GM19452 (cell line): ENCODE measurements at regions not wholly inside any gene's neighbourhood (a gene's known extent, or its start where the extent isn't known, plus 50 kb on each side); places are given as distances from the start of the nearest gene placed in this dataset.

ENCODE experiments used
- ATAC-seq: cut with Tn5 transposase; IDR thresholded peaks from one replicate; pipeline ENCODE4 v1.9.1; 2021; ENCODE audit not compliant: unreplicated experiment

GRCh38 chr6:77979204-77979603 is 326.4 kb downstream of the MEI4 start:
- ATAC-seq = no peak

- no peak for ATAC-seq
Observed at GRCh38 chr6:77986380-77987034, 333.7 kb downstream of the MEI4 start.

GRCh38 chr6:77987035-77987384 is 334.2 kb downstream of the MEI4 start:
- no peak for ATAC-seq

GRCh38 chr6:78010130-78010529 is 357.3 kb downstream of the MEI4 start:
- ATAC-seq = no peak

- no peak for ATAC-seq
Observed at GRCh38 chr6:78020586-78020985, 367.7 kb downstream of the MEI4 start.

GRCh38 chr6:78025502-78025901 is 372.7 kb downstream of the MEI4 start:
- ATAC-seq = no peak

GRCh38 chr6:78031228-78031627 is 378.4 kb downstream of the MEI4 start:
- ATAC-seq = no peak

GRCh38 chr6:78059171-78059570 is 406.3 kb downstream of the MEI4 start:
- no peak for ATAC-seq

- ATAC-seq = no peak
Observed at GRCh38 chr6:78062993-78063392, 410.2 kb downstream of the MEI4 start.

GRCh38 chr6:78076371-78076770 is 423.5 kb downstream of the MEI4 start:
- no peak for ATAC-seq

GRCh38 chr6:78089531-78089930 is 436.7 kb downstream of the MEI4 start:
- no peak for ATAC-seq

GRCh38 chr6:78093906-78094305 is 441.1 kb downstream of the MEI4 start:
- no peak for ATAC-seq

- ATAC-seq = no peak
Observed at GRCh38 chr6:78101387-78101786, 448.5 kb downstream of the MEI4 start.

GRCh38 chr6:78110641-78111040 is 457.8 kb downstream of the MEI4 start:
- no peak for ATAC-seq

- no peak for ATAC-seq
Observed at GRCh38 chr6:78117966-78118365, 465.1 kb downstream of the MEI4 start.

GRCh38 chr6:78131521-78131920 is 478.7 kb downstream of the MEI4 start:
- ATAC-seq = no peak

- ATAC-seq = no peak
Observed at GRCh38 chr6:78132671-78133410, 480.0 kb downstream of the MEI4 start.

- no peak for ATAC-seq
Observed at GRCh38 chr6:78150425-78150824, 497.6 kb downstream of the MEI4 start.

GRCh38 chr6:78153976-78154375 is 501.1 kb downstream of the MEI4 start:
- ATAC-seq = no peak

GRCh38 chr6:78157606-78158005 is 504.8 kb downstream of the MEI4 start:
- ATAC-seq = no peak

- ATAC-seq = no peak
Observed at GRCh38 chr6:78188891-78189290, 536.1 kb downstream of the MEI4 start.

GRCh38 chr6:78192057-78192456 is 539.2 kb downstream of the MEI4 start:
- no peak for ATAC-seq

- no peak for ATAC-seq
Observed at GRCh38 chr6:78199044-78199443, 546.2 kb downstream of the MEI4 start.
